ENCODE measurements at regions not wholly inside any gene's neighbourhood (a gene's known extent, or its start where the extent isn't known, plus 50 kb on each side); places are given as distances from the start of the nearest gene placed in this dataset.
"Not testable (repeated sequence)": the region's sequence is repeated elsewhere in the genome, so short reads cannot be mapped to it uniquely, and the experiment has no call there.

GRCh38 chr17:14518919-14519318 lies 218.0 kb downstream of the HS3ST3B1 start:
- H3K9me3 Mint-ChIP-seq (ENCODE audit: low read depth); H3K36me3 Mint-ChIP-seq; CTCF ChIA-PET; ATAC-seq; H3K4me3 Mint-ChIP-seq; H3K27me3 Mint-ChIP-seq; H3K27ac Mint-ChIP-seq; H3K4me1 Mint-ChIP-seq; DNase-seq: not testable (repeated sequence)

GRCh38 chr17:14514973-14515372 lies 214.1 kb downstream of the HS3ST3B1 start:
- DNase-seq (no peak), ATAC-seq (no peak)
- Mint-ChIP-seq H3K4me3 (no peak overlapping the region), H3K27ac (no peak overlapping the region), H3K4me1 (no peaks in the 10 kb centered on the region), H3K27me3 (no peaks in the 10 kb centered on the region), H3K36me3 (no peaks in the 10 kb centered on the region), H3K9me3 (ENCODE audit: low read depth) (no peaks in the 10 kb centered on the region)
- CTCF ChIA-PET: no interaction called here

GRCh38 chr17:14513835-14514234 lies 213.0 kb downstream of the HS3ST3B1 start:
- H3K27ac Mint-ChIP-seq: no peak overlapping the region
- H3K4me1 Mint-ChIP-seq: no peaks in the 10 kb centered on the region
- no peaks in the 10 kb centered on the region for H3K27me3 Mint-ChIP-seq
- ATAC-seq (no peak), DNase-seq (no peak)
- no peaks in the 10 kb centered on the region for H3K36me3 Mint-ChIP-seq
- CTCF ChIA-PET: no interaction called here
- no peak overlapping the region for H3K4me3 Mint-ChIP-seq
- H3K9me3 Mint-ChIP-seq (ENCODE audit: low read depth): no peaks in the 10 kb centered on the region

- Mint-ChIP-seq H3K4me1 (no peaks in the 10 kb centered on the region), H3K36me3 (no peaks in the 10 kb centered on the region), H3K9me3 (ENCODE audit: low read depth) (no peaks in the 10 kb centered on the region), H3K4me3 (no peak overlapping the region), H3K27ac (no peak overlapping the region), H3K27me3 (no peaks in the 10 kb centered on the region)
- ATAC-seq (no peak), DNase-seq (no peak)
- CTCF ChIA-PET: no interaction called here
Measured at GRCh38 chr17:14510136-14510535, 209.3 kb downstream of the HS3ST3B1 start.

- Mint-ChIP-seq H3K27ac (no peak overlapping the region), H3K9me3 (ENCODE audit: low read depth) (no peaks in the 10 kb centered on the region), H3K4me1 (no peaks in the 10 kb centered on the region), H3K36me3 (no peaks in the 10 kb centered on the region), H3K27me3 (no peaks in the 10 kb centered on the region), H3K4me3 (no peak overlapping the region)
- ATAC-seq (no peak), DNase-seq (no peak)
- CTCF ChIA-PET: no interaction called here
Measured at GRCh38 chr17:14508156-14508555, 207.3 kb downstream of the HS3ST3B1 start.

- no peak overlapping the region for H3K4me3 Mint-ChIP-seq
- CTCF ChIA-PET: no interaction called here
- DNase-seq (no peak), ATAC-seq (no peak)
- H3K27ac Mint-ChIP-seq: no peak overlapping the region
- H3K27me3 Mint-ChIP-seq: no peaks in the 10 kb centered on the region
- no peaks in the 10 kb centered on the region for H3K4me1 Mint-ChIP-seq
- H3K9me3 Mint-ChIP-seq (ENCODE audit: low read depth): no peaks in the 10 kb centered on the region
- no peaks in the 10 kb centered on the region for H3K36me3 Mint-ChIP-seq
Measured at GRCh38 chr17:14506364-14506763, 205.5 kb downstream of the HS3ST3B1 start.

GRCh38 chr17:14505606-14506005 lies 204.7 kb downstream of the HS3ST3B1 start:
- DNase-seq (no peak), ATAC-seq (no peak)
- H3K27me3 Mint-ChIP-seq: no peaks in the 10 kb centered on the region
- H3K27ac Mint-ChIP-seq: no peak overlapping the region
- no peak overlapping the region for H3K4me3 Mint-ChIP-seq
- no peaks in the 10 kb centered on the region for H3K36me3 Mint-ChIP-seq
- CTCF ChIA-PET: interaction anchor here (0.6 kb wide), 1 partner anchor 1204 kb away, joined by 3 read pairs; no protein-coding TSS in a partner anchor
- no peaks in the 10 kb centered on the region for H3K4me1 Mint-ChIP-seq
- H3K9me3 Mint-ChIP-seq (ENCODE audit: low read depth): no peaks in the 10 kb centered on the region

- Mint-ChIP-seq H3K4me3 (no peak overlapping the region), H3K36me3 (no peaks in the 10 kb centered on the region), H3K27me3 (no peaks in the 10 kb centered on the region), H3K4me1 (no peaks in the 10 kb centered on the region), H3K9me3 (ENCODE audit: low read depth) (peaks cover 2% of the 10 kb centered on the region), H3K27ac (no peak overlapping the region)
- no peak for DNase-seq
- ATAC-seq: no peak
- CTCF ChIA-PET: no interaction called here
Measured at GRCh38 chr17:14499976-14500375, 199.1 kb downstream of the HS3ST3B1 start.

GRCh38 chr17:14498812-14499211 lies 197.9 kb downstream of the HS3ST3B1 start:
- no peak overlapping the region for H3K27ac Mint-ChIP-seq
- DNase-seq (no peak), ATAC-seq (no peak)
- H3K9me3 Mint-ChIP-seq (ENCODE audit: low read depth): peaks cover 2% of the 10 kb centered on the region
- no peaks in the 10 kb centered on the region for H3K4me1 Mint-ChIP-seq
- no peak overlapping the region for H3K4me3 Mint-ChIP-seq
- CTCF ChIA-PET: no interaction called here
- H3K36me3 Mint-ChIP-seq: no peaks in the 10 kb centered on the region
- no peaks in the 10 kb centered on the region for H3K27me3 Mint-ChIP-seq

GRCh38 chr17:14494161-14494560 lies 193.3 kb downstream of the HS3ST3B1 start:
- Mint-ChIP-seq H3K4me1 (no peaks in the 10 kb centered on the region), H3K27ac (no peak overlapping the region), H3K27me3 (no peaks in the 10 kb centered on the region), H3K9me3 (ENCODE audit: low read depth) (peaks cover 2% of the 10 kb centered on the region), H3K36me3 (no peaks in the 10 kb centered on the region), H3K4me3 (no peak overlapping the region)
- CTCF ChIA-PET: no interaction called here
- DNase-seq: no peak
- no peak for ATAC-seq

- no peaks in the 10 kb centered on the region for H3K9me3 Mint-ChIP-seq (ENCODE audit: low read depth)
- H3K4me3 Mint-ChIP-seq: no peak overlapping the region
- ATAC-seq (no peak), DNase-seq (no peak)
- no peaks in the 10 kb centered on the region for H3K36me3 Mint-ChIP-seq
- H3K27me3 Mint-ChIP-seq: no peaks in the 10 kb centered on the region
- no peaks in the 10 kb centered on the region for H3K4me1 Mint-ChIP-seq
- H3K27ac Mint-ChIP-seq: no peak overlapping the region
- CTCF ChIA-PET: no interaction called here
Measured at GRCh38 chr17:14489986-14490385, 189.1 kb downstream of the HS3ST3B1 start.

- ATAC-seq: no peak
Measured at GRCh38 chr17:14488958-14489550, 188.2 kb downstream of the HS3ST3B1 start.

GRCh38 chr17:14487068-14487467 lies 186.2 kb downstream of the HS3ST3B1 start:
- no peak for DNase-seq
- H3K9me3 Mint-ChIP-seq (ENCODE audit: low read depth): no peaks in the 10 kb centered on the region

More at GRCh38 chr17:14488958-14489550, 188.2 kb downstream of the HS3ST3B1 start:
- no peak for DNase-seq
- H3K4me3 Mint-ChIP-seq: no peak overlapping the region
- H3K27me3 Mint-ChIP-seq: no peaks in the 10 kb centered on the region
- no peak overlapping the region for H3K27ac Mint-ChIP-seq
- H3K36me3 Mint-ChIP-seq: no peaks in the 10 kb centered on the region
- H3K4me1 Mint-ChIP-seq: no peaks in the 10 kb centered on the region
- no peaks in the 10 kb centered on the region for H3K9me3 Mint-ChIP-seq (ENCODE audit: low read depth)
- CTCF ChIA-PET: no interaction called here

GRCh38 chr17:14482715-14483114 lies 181.8 kb downstream of the HS3ST3B1 start:
- no peak overlapping the region for H3K27ac Mint-ChIP-seq
- no peaks in the 10 kb centered on the region for H3K4me1 Mint-ChIP-seq

More at GRCh38 chr17:14487068-14487467, 186.2 kb downstream of the HS3ST3B1 start:
- no peaks in the 10 kb centered on the region for H3K27me3 Mint-ChIP-seq
- ATAC-seq: no peak
- no peaks in the 10 kb centered on the region for H3K36me3 Mint-ChIP-seq
- no peaks in the 10 kb centered on the region for H3K4me1 Mint-ChIP-seq
- CTCF ChIA-PET: no interaction called here
- no peak overlapping the region for H3K27ac Mint-ChIP-seq
- H3K4me3 Mint-ChIP-seq: no peak overlapping the region

GRCh38 chr17:14481664-14482063 lies 180.8 kb downstream of the HS3ST3B1 start:
- no peak overlapping the region for H3K4me3 Mint-ChIP-seq
- H3K4me1 Mint-ChIP-seq: no peaks in the 10 kb centered on the region
- no peaks in the 10 kb centered on the region for H3K9me3 Mint-ChIP-seq (ENCODE audit: low read depth)
- no peaks in the 10 kb centered on the region for H3K27me3 Mint-ChIP-seq
- no peaks in the 10 kb centered on the region for H3K36me3 Mint-ChIP-seq
- DNase-seq (no peak), ATAC-seq (no peak)
- CTCF ChIA-PET: no interaction called here
- no peak overlapping the region for H3K27ac Mint-ChIP-seq

More at GRCh38 chr17:14482715-14483114, 181.8 kb downstream of the HS3ST3B1 start:
- CTCF ChIA-PET: no interaction called here
- no peaks in the 10 kb centered on the region for H3K27me3 Mint-ChIP-seq
- H3K36me3 Mint-ChIP-seq: no peaks in the 10 kb centered on the region
- no peaks in the 10 kb centered on the region for H3K9me3 Mint-ChIP-seq (ENCODE audit: low read depth)
- ATAC-seq (no peak), DNase-seq (no peak)
- H3K4me3 Mint-ChIP-seq: no peak overlapping the region

Data from activated CD8-positive, alpha-beta memory T cell treated with anti-CD3 and anti-CD28 coated beads, Interleukin-2, amount 10 ng/mL, durations not matched to agents 7 days and 5 days (primary cell).